HG02798 (cell line): ENCODE measurements at regions not wholly inside any gene's neighbourhood (a gene's known extent, or its start where the extent isn't known, plus 50 kb on each side); places are given as distances from the start of the nearest gene placed in this dataset.
A peak's percentile ranks its signal among the peaks of the same experiment; 100 is the strongest.

Experiments used
- ATAC-seq: cut with Tn5 transposase; IDR thresholded peaks from one replicate; pipeline ENCODE4 v1.9.1; 2021; ENCODE audit warnings: mild to moderate bottlenecking; ENCODE audit not compliant: unreplicated experiment, poor library complexity

DNA sequence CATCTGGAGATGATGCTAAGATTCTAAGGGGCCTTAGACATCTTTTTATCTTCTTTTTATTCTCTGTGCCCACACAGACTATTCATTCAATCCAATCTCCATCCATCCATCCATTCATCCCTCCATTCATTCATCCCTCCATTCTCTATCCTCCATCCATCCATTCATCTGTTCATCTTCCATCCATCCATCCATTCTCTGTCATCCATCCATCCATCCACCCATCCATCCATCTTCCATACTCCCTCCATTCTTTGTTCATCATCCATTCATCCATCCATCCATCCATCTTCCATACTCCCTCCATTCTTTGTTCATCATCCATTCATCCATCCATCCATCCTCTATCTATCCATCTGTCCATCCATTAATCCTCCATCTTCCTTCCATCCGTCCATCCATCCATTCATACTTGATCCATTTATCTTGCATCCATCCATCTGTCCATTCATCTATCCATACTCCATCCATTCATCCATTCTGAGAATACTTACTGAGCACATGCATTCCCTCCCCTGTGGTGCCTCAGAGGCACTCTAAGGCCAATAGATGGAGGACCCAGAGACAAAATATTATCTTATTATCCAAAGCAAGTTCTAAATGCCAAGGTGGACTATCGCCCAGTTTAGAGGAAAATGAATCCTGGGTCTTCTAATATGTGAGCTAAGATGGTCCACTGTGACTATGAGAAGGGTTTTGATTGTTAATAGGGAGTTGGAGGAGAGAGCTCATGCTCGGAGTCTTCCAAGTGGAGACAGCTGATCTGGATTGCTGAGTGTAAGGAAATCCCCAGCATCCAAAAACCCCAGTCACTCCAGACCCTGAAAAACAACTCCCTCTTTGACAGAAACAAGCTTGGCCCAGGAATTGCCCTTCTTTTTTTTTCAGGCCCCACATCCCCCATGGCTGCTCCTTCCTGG lies 152.6 kb upstream of the MYCN start:
- no peak for ATAC-seq

- ATAC-seq = no peak
Measured at GRCh38 chr2:15788455-15788829, 151.9 kb upstream of the MYCN start.

DNA sequence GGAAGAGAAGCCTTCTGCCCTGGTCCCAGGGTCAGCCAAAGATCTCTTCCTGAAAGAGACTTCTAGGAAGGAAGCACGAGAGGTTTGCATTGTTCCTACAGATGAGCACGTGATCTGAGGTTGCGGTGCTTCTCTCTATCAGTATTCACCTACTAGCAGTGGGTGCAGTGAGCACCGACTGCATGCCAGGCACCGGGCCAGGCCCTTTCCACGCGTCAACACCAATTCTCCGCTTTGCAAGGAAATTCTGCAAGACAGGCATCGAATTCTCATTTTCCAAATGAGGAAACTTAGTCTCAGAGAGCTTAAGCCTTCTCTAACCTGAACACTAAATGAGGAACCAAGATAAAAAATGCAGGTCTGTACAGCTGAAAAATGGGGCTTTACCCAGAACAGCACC lies 151.5 kb upstream of the MYCN start:
- ATAC-seq = no peak

DNA sequence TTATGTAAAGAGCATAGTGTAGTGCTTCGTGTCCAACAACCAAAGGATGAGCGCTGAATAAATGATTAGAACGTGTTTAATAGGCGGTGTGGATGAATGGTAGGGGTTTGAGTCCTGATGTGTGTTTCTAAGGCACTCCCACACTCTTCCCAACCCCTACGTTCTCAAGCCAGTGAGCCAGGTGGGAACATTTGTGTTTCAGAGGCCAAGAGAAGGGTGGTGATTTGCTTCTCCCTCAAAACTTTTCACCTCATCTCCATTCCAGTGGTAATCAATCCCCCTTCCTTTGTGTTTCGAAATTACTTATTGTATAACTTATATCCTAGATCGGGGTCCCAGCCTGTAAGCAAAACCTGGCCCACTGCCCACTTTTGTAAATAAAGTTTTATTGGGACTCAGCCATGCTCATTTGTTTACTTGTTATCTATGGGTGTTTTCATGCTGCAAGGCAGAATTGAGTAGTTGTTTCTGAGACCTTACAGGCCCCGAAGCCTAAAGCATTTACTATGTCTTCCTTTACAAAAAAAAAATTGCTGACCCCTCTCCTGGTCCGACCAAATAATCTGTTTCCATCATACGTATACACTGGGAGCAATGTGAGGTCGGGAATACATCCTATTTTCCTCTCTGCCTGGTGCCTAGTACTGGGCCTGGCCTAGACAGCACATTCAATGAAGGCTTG lies 150.8 kb upstream of the MYCN start:
- no peak for ATAC-seq

DNA sequence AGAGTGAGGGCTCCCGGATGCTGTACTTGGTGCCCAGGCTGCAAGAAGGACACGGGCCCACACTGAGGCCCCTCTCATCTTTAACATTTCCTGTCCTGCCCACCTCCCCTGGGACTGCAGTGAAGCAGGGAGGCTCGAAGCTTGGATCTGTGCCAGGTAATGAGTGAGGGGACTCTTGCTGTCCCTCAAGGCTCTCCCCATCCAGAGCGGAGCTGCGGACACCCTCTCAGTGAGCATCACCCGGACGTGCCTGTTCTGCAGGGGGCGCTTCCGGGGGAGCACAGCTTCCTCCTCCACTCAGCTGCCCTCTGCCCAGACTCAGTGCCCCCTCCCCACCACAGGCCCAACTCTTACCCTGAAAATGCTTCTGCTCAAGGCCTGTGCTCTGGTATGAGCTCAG lies 150.0 kb upstream of the MYCN start:
- no peak for ATAC-seq

GRCh38 chr2:15790838-15791237 lies 149.5 kb upstream of the MYCN start:
- no peak for ATAC-seq

- ATAC-seq = no peak
Measured at GRCh38 chr2:15791294-15791693, 149.1 kb upstream of the MYCN start.

- ATAC-seq = no peak
Measured at GRCh38 chr2:15792331-15792730, 148.0 kb upstream of the MYCN start.

- ATAC-seq = no peak
Measured at GRCh38 chr2:15793078-15793913, 147.1 kb upstream of the MYCN start.

DNA sequence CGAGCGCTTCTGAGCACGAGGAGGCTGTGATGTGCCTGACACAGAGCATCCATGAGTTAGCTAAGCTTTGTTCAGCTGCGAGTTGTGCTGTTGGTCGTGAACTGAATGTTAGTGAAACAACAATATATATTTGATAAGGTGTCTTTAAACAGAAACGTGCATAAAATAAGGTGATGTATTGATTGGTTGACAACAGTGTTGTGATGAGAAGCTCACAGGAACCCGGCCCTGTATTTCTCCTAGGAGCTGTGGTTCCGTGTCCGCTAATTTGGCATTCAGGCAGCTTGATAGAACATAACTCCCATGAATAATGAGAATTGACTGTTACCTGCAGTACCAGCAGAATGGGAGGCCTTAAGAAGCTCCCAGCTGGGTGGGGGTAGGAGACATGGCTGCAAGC lies 146.4 kb upstream of the MYCN start:
- ATAC-seq = no peak

- ATAC-seq = no peak
Measured at GRCh38 chr2:15794608-15795134, 145.7 kb upstream of the MYCN start.

DNA sequence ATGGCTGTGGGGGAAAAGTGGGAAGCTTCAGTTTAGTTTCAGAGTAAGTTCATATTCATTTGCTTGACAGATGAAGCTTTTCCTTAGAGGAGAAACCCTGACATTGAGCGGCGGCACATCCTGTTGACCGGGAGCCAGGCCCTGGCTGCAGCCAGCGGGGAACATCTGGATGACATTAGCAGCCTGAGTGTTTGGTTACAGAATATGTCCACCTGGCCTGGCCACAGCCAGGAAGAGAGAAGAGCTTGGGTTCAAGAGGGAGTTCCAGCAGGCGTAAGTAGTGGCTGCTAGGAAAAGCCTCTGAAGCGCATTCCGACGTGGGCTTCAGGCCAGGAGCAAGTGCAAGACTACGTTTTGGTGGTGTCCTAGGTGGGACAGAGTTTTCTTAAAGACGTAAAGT lies 144.9 kb upstream of the MYCN start:
- ATAC-seq = no peak

- no peak for ATAC-seq
Measured at GRCh38 chr2:15796167-15796942, 144.0 kb upstream of the MYCN start.

- ATAC-seq = no peak
Measured at GRCh38 chr2:15797231-15797938, 143.0 kb upstream of the MYCN start.

GRCh38 chr2:15797939-15798281 lies 142.4 kb upstream of the MYCN start:
- no peak for ATAC-seq

DNA sequence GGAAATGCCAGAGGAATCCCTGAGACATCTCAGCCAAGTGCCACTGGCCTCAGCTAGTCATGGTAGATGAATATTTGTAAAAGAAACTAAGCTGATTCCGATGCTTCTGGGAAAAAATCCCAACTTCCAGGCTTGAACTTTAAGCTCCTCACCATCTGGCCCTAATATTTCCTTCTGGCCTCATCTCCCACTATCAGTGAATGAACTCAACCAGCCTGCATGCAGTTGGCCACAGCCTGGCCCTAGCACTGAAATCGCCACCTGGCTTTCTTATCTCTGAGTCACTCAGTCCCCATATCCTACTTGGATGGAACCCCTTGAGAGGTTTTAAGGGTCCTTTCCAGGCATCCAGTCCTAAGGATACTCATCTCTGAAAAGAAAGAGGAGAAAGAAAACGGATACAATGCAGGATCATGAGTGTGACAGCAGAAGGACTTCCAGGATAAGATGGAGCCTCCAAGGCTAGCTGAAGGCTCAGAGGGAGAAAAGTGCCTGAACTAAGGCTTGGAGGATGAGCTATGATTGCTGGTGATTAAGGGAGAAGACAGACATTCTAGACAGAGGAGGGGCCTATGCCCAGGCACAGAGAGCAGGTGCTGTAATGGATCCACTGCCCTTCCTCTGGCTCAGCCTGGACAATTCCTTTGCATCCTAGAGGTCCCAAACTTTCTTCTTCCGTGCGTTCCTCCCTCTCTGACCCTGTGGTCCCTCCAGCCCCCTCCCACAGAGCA lies 141.5 kb upstream of the MYCN start:
- ATAC-seq = no peak

- peak; percentile 70 for ATAC-seq
Measured at GRCh38 chr2:15799432-15799827, 140.9 kb upstream of the MYCN start.

DNA sequence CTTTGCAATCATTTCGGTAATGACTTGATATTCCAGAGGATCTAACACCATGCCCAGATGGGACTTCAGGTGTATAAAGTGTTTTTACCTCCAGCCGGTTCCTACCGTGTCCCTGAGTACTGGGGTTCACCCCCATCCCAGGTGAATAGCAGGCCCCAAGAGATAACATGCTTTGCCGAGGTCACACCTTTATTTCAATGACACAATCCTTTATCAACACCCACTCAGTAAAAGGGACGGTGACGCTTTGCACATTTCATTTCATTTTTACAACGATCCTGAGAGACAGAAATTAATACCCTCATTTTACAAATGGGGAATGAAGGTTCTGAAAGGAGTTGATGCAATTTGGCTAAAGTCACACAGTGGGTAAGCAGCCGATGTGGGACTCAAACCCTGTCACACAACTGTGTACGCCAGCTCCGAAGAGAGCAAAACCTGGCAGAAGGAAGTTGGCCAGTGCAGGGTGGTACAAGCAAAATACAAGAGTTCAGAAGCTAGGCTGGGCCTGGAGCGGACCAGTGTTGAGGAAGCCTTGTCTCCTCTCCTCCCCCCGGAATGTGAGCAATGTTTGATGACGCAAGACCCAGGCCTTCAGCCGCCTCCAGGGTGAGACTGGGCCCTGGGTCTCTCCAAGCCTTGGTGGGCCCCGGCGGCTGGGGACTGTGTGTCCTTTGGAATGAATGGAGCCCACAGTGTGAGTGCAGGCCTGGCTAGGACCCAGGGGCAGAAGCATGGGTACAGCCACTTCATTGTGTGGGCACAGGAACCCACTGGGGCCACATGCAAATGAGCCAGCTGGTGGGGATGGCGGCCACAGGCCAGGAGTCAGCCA lies 139.6 kb upstream of the MYCN start:
- ATAC-seq = no peak
